GM23338 (cell line): ENCODE measurements at regions not wholly inside any gene's neighbourhood (a gene's known extent, or its start where the extent isn't known, plus 50 kb on each side); places are given as distances from the start of the nearest gene placed in this dataset.

Experiments used
- ATAC-seq: fragments of 200-7000 bp; cut with Tn5 transposase; 3 replicates; pipeline ENCODE4 v1.9.1; 2020
- DNase-seq: peaks from one replicate; pipeline ENCODE4 v3.0.0-alpha.2; 2015; ENCODE audit warnings: low spot score
- H2AFZ ChIP-seq: fragments of 200-600 bp; sonication (generic); 2 replicates; pipeline ENCODE4 v1.8.0; 2016; ENCODE audit warnings: antibody characterized with exemption, mild to moderate bottlenecking, moderate library complexity
- H3F3A ChIP-seq: fragments of 200-600 bp; sonication (generic); replicated peaks from 2 replicates; pipeline ENCODE4 v1.8.0; 2017; ENCODE audit warnings: antibody characterized with exemption, mixed run types, low read depth
- H3K27ac ChIP-seq: fragments of 200-600 bp; sonication (generic); 2 replicates; pipeline ENCODE4 v1.6.1; 2016; ENCODE audit warnings: low read depth
- H3K27me3 ChIP-seq: fragments of 200-600 bp; sonication (generic); 2 replicates; pipeline ENCODE4 v1.8.0; 2016; ENCODE audit warnings: mild to moderate bottlenecking, mixed run types, moderate library complexity; ENCODE audit not compliant: insufficient read depth
- H3K36me3 ChIP-seq: fragments of 200-600 bp; sonication (generic); 2 replicates; pipeline ENCODE4 v1.8.0; 2016; ENCODE audit warnings: mild to moderate bottlenecking; ENCODE audit not compliant: insufficient read depth
- H3K4me1 ChIP-seq: fragments of 200-600 bp; sonication (generic); 2 replicates; pipeline ENCODE4 v1.8.0; 2016; ENCODE audit warnings: mild to moderate bottlenecking, moderate library complexity; ENCODE audit not compliant: insufficient read depth
- H3K4me2 ChIP-seq: fragments of 200-600 bp; sonication (generic); 2 replicates; pipeline ENCODE4 v1.7.1; 2017; ENCODE audit warnings: mixed run types
- H3K4me3 ChIP-seq: fragments of 200-600 bp; sonication (generic); 2 replicates; pipeline ENCODE4 v1.6.1; 2016; ENCODE audit warnings: mixed run types
- H3K79me2 ChIP-seq: fragments of 200-600 bp; sonication (generic); replicated peaks from 2 replicates; pipeline ENCODE4 v1.8.0; 2017; ENCODE audit warnings: mild to moderate bottlenecking; ENCODE audit not compliant: insufficient read depth
- H3K9me2 ChIP-seq: fragments of 200-600 bp; sonication (generic); 2 replicates; pipeline ENCODE4 v1.8.0; 2017; ENCODE audit not compliant: insufficient read depth
- H4K20me1 ChIP-seq: fragments of 200-600 bp; sonication (generic); replicated peaks from 2 replicates; pipeline ENCODE4 v1.8.0; 2017; ENCODE audit warnings: mild to moderate bottlenecking; ENCODE audit not compliant: insufficient read depth
- H3K27ac Mint-ChIP-seq: 2 replicates; pipeline ENCODE4 v1.8.0; 2020; ENCODE audit warnings: inconsistent platforms, mild to moderate bottlenecking, moderate library complexity, mixed read lengths
- H3K27me3 Mint-ChIP-seq: 3 replicates; pipeline ENCODE4 v1.8.0; 2022; ENCODE audit warnings: low read depth, mild to moderate bottlenecking, moderate library complexity, mixed read lengths, inconsistent platforms; ENCODE audit not compliant: insufficient read depth, poor library complexity
- H3K36me3 Mint-ChIP-seq: 3 replicates; pipeline ENCODE4 v1.8.0; 2021; ENCODE audit warnings: low read depth, mild to moderate bottlenecking, inconsistent platforms, moderate library complexity, mixed read lengths
- H3K4me1 Mint-ChIP-seq: 3 replicates; pipeline ENCODE4 v1.8.0; 2020; ENCODE audit warnings: mild to moderate bottlenecking, inconsistent platforms, mixed read lengths
- H3K4me3 Mint-ChIP-seq: 3 replicates; pipeline ENCODE4 v1.8.0; 2021; ENCODE audit warnings: moderate library complexity, mild to moderate bottlenecking, inconsistent platforms, mixed read lengths
- H3K9me3 Mint-ChIP-seq: 3 replicates; pipeline ENCODE4 v1.8.0; 2020; ENCODE audit warnings: moderate library complexity, mild to moderate bottlenecking, inconsistent platforms, mixed read lengths
- NANOG ChIP-seq: IDR thresholded peaks from 2 replicates; pipeline ENCODE4 v1.6.1; 2016; ENCODE audit warnings: antibody characterized with exemption, borderline replicate concordance
- POLR2AphosphoS5 ChIP-seq: IDR thresholded peaks from 2 replicates; pipeline ENCODE4 v1.6.1; 2016; ENCODE audit warnings: antibody characterized with exemption, low read depth
- ZNF462 ChIP-seq: fragments of 250-450 bp; sonication (Bioruptor Pico); IDR thresholded peaks from 2 replicates; pipeline ENCODE4 v1.5.0; 2020; ENCODE audit warnings: mild to moderate bottlenecking, moderate library complexity

DNA sequence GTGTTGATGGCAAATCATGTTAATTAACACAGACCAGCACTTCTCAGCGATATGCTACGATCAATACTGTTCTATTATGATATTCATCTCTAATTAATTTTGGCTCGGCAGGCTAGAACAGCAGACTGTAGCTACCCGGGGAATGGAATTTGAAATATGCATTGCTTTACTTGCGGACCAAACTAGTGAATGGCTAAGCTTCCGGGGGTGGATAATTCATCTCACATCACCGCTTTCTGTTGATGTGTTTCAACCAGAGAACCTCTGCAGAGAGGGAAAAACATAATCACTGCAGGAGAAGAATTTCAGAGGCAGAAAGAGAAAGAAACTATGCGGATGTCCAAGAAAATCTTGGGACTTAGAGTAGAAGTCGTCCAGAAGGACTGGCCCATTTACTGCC is 490.9 kb downstream of the STK39 start:
- Mint-ChIP-seq H3K27me3 (peaks cover 3% of the 10 kb centered on the region), H3K9me3 (no peaks in the 10 kb centered on the region)

More for the DNA sequence above, 490.9 kb downstream of the STK39 start:
- DNase-seq (peak; percentile 85), ATAC-seq (peak; percentile 60)
- Histone ChIP-seq H3K4me1 (peaks cover 56% of the 10 kb centered on the region), H2AFZ (no peak overlapping the region), H3K36me3 (no peaks in the 10 kb centered on the region), H3K4me3 (no peak overlapping the region), H3K4me2 (peak overlapping the region; percentile 20; the same call in 1 of the 2 replicates), H3K79me2 (no peaks in the 10 kb centered on the region), H3K27me3 (no peaks in the 10 kb centered on the region), H3K27ac (peak overlapping the region; percentile 82), H3F3A (no peaks in the 10 kb centered on the region), H4K20me1 (no peaks in the 10 kb centered on the region), H3K9me2 (peaks cover 8% of the 10 kb centered on the region; the same call in 1 of the 2 replicates)
- Mint-ChIP-seq H3K4me3 (no peak overlapping the region), H3K36me3 (peaks cover 4% of the 10 kb centered on the region; the same call in 1 of the 3 replicates), H3K27ac (peak overlapping the region; percentile 26; the same call in 1 of the 2 replicates), H3K4me1 (peaks cover 65% of the 10 kb centered on the region)
- 0 out of 2 replicates have a peak, but pooled peaks have one; percentile 24 for TF ChIP-seq NANOG
- no peak for TF ChIP-seq POLR2AphosphoS5
- TF ChIP-seq ZNF462: peak; percentile 73
